ENCODE measurements at regions not wholly inside any gene's neighbourhood (a gene's known extent, or its start where the extent isn't known, plus 50 kb on each side); places are given as distances from the start of the nearest gene placed in this dataset.

DNA sequence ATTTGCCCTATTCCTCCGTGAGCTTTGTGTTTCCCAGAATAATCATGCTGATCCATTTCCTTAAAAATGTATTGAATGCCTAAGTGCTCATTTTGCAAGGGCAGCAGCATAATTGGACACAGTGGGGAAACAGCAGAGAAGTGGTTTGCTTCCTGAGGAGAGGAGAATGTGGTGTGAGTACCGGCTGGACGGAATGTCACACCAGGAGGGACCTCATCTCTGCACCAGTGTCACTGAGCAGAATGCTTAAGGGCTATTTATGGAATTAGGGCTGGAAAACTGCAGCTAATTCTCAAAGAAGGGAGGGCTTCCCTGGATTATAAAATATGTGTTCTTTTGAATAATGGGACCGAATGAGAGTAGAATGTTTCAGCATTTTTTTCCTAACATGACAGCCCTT lies 1100.6 kb upstream of the RBFOX1 start:
- Mint-ChIP-seq H3K27ac (no peak overlapping the region), H3K9me3 (no peaks in the 10 kb centered on the region), H3K4me1 (ENCODE audit: unreplicated experiment) (no peaks in the 10 kb centered on the region), H3K27me3 (peaks cover 4% of the 10 kb centered on the region), H3K4me3 (no peak overlapping the region), H3K36me3 (no peaks in the 10 kb centered on the region)
- no peak for DNase-seq (ENCODE audit: extremely low spot score, unreplicated experiment)
- TF ChIP-seq CTCF (conservative IDR thresholded peaks at IDR 0.05), result no peak

DNA sequence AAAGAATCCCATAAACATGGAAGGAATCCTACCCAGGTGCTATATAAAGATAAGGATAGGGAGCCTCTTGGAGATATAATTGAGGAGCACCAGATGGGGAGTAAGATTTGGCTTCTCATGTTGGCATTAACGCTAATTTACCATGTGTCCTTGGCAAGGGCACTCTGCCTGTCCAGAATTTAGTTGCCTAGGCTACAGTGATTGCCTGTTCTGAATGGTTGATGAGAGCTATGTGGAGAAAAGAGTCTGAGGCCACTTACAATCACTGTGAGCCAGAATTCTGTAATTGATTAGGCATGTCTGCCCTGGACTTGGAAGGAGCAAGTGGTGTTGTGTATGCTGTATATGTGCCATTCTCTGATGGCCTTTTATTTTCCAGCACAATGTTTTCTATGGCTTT lies 1101.2 kb upstream of the RBFOX1 start:
- no peaks in the 10 kb centered on the region for H3K9me3 Mint-ChIP-seq
- H3K4me1 Mint-ChIP-seq (ENCODE audit: unreplicated experiment), result no peaks in the 10 kb centered on the region
- H3K36me3 Mint-ChIP-seq, result no peaks in the 10 kb centered on the region
- H3K27ac Mint-ChIP-seq, result no peak overlapping the region
- no peak overlapping the region for H3K4me3 Mint-ChIP-seq
- peaks cover 4% of the 10 kb centered on the region for H3K27me3 Mint-ChIP-seq
- no peak for TF ChIP-seq CTCF (conservative IDR thresholded peaks at IDR 0.05)
- DNase-seq (ENCODE audit: extremely low spot score, unreplicated experiment), result no peak

GRCh38 chr16:6229186-6229585 lies 1103.5 kb upstream of the RBFOX1 start:
- Mint-ChIP-seq H3K27me3 (peaks cover 4% of the 10 kb centered on the region), H3K9me3 (no peaks in the 10 kb centered on the region), H3K4me3 (no peak overlapping the region), H3K4me1 (ENCODE audit: unreplicated experiment) (no peaks in the 10 kb centered on the region), H3K36me3 (no peaks in the 10 kb centered on the region), H3K27ac (no peak overlapping the region)
- no peak for TF ChIP-seq CTCF (conservative IDR thresholded peaks at IDR 0.05)
- no peak for DNase-seq (ENCODE audit: extremely low spot score, unreplicated experiment)

DNA sequence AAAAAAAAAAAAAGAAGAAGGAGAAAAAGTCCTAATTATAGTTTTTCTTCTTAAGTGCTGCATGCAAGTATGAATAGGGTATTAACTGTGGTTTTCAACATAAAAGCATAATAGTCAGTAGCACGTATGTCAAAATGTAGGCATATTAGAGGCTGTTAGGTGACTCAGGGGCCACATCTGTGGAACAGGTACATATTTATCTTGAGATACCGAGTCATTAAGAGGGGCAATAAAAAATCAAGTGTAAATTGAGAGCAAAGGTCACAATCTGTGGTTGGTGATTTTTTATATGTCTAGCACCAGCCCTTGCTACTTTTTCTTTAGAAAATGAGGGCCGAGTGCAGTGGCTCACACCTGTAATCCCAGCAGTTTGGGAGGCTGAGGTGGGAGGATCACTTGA lies 1113.8 kb upstream of the RBFOX1 start:
- DNase-seq (ENCODE audit: extremely low spot score, unreplicated experiment), result no peak
- H3K27me3 Mint-ChIP-seq, result peaks cover 18% of the 10 kb centered on the region
- no peak for TF ChIP-seq CTCF (conservative IDR thresholded peaks at IDR 0.05)
- H3K4me3 Mint-ChIP-seq, result no peak overlapping the region
- no peaks in the 10 kb centered on the region for H3K4me1 Mint-ChIP-seq (ENCODE audit: unreplicated experiment)
- no peak overlapping the region for H3K27ac Mint-ChIP-seq
- H3K36me3 Mint-ChIP-seq, result no peaks in the 10 kb centered on the region
- no peaks in the 10 kb centered on the region for H3K9me3 Mint-ChIP-seq

- Mint-ChIP-seq H3K36me3 (no peaks in the 10 kb centered on the region), H3K9me3 (no peaks in the 10 kb centered on the region), H3K4me3 (no peak overlapping the region), H3K4me1 (ENCODE audit: unreplicated experiment) (no peaks in the 10 kb centered on the region), H3K27ac (no peak overlapping the region), H3K27me3 (peaks cover 23% of the 10 kb centered on the region)
- DNase-seq (ENCODE audit: extremely low spot score, unreplicated experiment), result no peak
- no peak for TF ChIP-seq CTCF (conservative IDR thresholded peaks at IDR 0.05)
These were observed 1115.8 kb upstream of the RBFOX1 start for GRCh38 chr16:6216836-6217235.

DNA sequence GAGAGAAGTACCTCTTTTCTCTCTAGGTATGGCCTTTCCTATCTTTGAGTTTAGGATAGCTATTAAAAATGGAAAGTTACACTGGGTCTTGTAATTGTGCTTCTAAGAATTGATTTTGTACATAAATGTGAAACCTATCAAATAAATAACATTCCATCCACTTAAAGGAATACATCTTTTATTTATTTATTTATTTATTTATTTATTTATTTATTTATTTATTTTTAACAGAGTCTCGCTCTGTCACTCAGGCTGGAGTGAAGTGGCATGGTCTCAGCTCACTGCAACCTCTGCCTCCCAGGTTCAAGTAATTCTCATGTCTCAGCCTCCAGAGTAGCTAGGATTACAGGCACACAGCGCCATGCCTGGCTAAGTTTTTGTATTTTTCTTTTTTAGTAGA lies 1114.0 kb upstream of the EEF2KMT start:
- Mint-ChIP-seq H3K27ac (no peak overlapping the region), H3K27me3 (peaks cover 23% of the 10 kb centered on the region), H3K4me1 (ENCODE audit: unreplicated experiment) (no peaks in the 10 kb centered on the region), H3K9me3 (no peaks in the 10 kb centered on the region), H3K36me3 (no peaks in the 10 kb centered on the region), H3K4me3 (no peak overlapping the region)
- TF ChIP-seq CTCF (conservative IDR thresholded peaks at IDR 0.05), result no peak
- DNase-seq (ENCODE audit: extremely low spot score, unreplicated experiment), result no peak
